ENCODE measurements at regions not wholly inside any gene's neighbourhood (a gene's known extent, or its start where the extent isn't known, plus 50 kb on each side); places are given as distances from the start of the nearest gene placed in this dataset.

DNA sequence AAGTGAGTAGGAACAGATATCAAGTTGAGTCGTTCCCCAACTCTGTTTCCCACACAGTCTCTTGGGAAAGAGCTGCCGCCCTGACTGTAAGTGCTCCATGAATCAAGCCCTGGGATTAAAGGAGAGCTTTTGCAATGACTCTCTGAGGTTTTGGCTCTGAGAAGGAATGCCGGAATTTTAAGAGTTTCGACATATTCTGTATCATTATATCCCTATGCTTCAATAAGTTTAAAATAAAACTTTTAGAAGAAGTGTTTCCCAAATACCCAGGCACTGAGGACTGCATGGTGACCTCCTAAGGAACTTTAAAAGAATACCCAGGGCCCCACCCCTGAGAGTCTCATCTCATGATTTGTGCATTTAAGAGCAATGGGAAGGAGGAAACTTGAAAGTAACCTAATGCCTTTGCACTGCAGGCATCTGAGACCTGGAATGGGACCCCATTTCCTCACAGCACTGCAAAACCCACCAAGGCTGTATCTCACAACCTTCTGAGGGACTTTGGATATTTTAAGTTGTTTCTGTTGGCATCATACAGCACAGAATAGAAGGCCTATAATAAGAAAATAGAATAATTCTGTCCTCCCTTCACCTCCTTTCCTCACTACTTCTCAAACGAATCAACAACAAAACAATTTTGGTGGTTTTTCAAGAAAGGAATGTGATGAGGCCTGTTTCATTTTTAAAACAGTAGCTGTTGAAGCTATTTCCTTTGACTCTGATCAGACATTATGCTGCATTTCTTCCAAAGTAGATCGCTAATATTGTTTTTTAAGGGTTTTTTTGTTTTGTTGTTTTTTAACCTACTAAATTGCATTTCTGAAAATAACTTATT is 121.2 kb downstream of the GASK1B start:
- TF ChIP-seq TAF1 (IDR thresholded peaks at IDR 0.05; ENCODE audit: low read depth, low read length) (no peak), POLR2A (IDR thresholded peaks at IDR 0.05; ENCODE audit: low read depth, low read length) (no peak), POLR2AphosphoS5 (IDR thresholded peaks at IDR 0.05; ENCODE audit: low read depth, low read length) (no peak), PAX5 (IDR thresholded peaks at IDR 0.05; ENCODE audit: insufficient read depth, low read length, severe bottlenecking) (no peak), POU2F2 (IDR thresholded peaks at IDR 0.05; ENCODE audit: low read depth, low read length) (no peak), SPI1 (IDR thresholded peaks at IDR 0.05; ENCODE audit: low read depth, low read length) (no peak)
